ENCODE measurements at regions not wholly inside any gene's neighbourhood (a gene's known extent, or its start where the extent isn't known, plus 50 kb on each side); places are given as distances from the start of the nearest gene placed in this dataset.
"Not testable (repeated sequence)": the region's sequence is repeated elsewhere in the genome, so short reads cannot be mapped to it uniquely, and the experiment has no call there.

- no peak for DNase-seq
Measured at GRCh38 chr18:22570492-22570891, 152.8 kb upstream of the CTAGE1 start.

DNA sequence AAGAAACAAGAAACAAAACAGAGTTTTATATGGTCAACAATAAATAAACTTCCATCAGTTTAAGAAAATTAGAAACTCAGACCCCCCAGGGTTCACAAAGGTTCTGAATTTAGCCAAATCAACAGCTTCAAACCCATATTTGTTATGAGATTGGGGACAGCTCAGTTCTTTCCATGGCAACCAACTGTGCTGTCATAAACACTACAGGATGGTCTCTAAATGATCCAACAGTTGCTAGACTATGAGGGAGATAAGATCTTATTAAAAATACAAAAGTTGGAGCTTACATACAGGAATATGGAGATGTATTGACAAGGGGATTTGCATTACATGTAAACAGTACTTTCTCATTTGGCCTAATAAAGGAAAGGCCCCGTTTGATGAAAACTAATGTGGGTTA lies 154.6 kb upstream of the CTAGE1 start:
- no peak for DNase-seq

- no peak for DNase-seq
Measured at GRCh38 chr18:22579271-22579670, 161.6 kb upstream of the CTAGE1 start.

DNA sequence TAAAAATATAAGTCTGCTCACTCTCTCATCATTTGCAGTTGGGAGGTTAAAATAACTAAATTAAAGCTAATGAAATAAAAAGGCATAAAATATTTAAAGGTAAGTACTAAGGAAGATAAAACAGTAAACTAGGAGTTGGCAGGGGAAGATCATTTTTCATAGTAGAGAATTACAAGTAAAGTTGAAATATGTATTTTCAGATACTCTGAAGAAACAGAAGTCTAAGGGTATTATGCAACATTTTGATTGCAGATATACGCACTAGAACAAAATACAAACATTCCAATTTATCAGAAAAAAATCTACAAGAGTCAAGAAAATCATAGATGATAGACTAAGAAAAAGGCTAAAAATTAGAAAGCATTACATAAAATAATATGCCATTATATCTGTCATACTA lies 167.6 kb upstream of the CTAGE1 start:
- no peak for DNase-seq

DNA sequence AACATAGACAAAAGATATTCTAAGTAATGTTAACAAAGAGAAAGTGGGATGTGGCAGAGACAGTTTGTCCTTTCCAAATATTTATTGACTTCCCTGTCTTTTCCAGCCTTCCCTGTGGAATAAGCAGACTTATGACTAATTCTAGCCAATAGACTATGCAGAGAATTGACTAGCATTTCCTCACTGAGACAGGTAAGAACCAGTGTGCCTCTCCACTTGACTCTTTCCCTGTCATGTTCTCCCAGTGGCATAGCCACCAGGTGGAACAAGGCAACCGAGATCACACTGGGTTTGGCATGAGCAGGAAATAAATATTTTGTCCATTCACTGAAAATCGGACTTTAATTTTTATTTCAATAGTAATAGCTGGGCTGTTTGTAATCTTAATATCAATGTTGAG lies 168.1 kb upstream of the CTAGE1 start:
- DNase-seq = no peak

GRCh38 chr18:22591222-22591621 lies 173.5 kb upstream of the CTAGE1 start:
- DNase-seq = no peak

DNA sequence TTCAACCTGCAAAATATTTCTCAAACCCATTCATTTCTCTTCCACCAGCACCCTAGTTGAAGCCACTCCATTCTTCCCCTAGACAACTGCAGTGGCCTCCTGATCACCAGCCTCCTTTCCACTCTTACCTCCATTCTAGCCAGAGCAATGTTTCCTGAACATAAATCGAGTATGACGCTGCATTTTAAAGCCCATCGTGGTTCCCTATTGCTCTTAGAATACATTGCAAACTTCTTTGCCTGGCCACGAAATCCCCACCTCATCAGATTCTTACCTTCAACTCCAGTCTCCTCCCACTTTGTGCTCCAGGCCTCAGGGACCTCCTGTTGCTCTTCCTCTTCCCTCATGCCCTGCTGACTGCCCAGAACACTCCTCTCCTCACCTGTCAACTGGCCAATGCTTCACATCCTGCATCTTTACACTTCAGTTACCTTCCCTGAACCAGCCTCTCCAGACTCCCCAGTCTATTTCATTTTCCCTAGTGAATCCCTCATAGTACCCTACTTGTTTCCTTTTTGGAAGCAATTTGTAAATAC lies 176.5 kb upstream of the CTAGE1 start:
- DNase-seq = no peak

DNA sequence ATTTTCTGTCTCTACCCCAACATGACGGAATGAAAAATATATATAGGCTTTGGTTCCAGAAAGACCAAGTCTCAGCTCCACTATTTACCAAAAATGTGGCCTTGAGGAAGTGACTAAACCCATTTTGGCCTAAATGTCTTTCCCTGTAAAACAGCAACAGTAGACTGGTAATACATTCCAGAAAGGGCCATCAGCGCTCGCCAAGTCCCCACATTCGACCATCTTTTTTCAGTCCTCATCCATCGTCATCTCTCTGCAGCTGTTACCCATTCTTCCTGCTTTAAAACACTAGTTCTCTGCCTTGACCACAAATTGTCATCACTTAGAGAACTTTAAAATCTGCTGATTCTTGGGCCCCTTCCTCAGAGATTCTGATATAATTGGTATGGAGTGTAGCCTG lies 183.8 kb upstream of the CTAGE1 start:
- no peak for DNase-seq

- not testable (repeated sequence) for DNase-seq
Measured at GRCh38 chr18:22602456-22602855, 184.7 kb upstream of the CTAGE1 start.

GRCh38 chr18:22603902-22604301 lies 186.2 kb upstream of the CTAGE1 start:
- no peak for DNase-seq

- DNase-seq = no peak
Measured at GRCh38 chr18:22604390-22604985, 186.8 kb upstream of the CTAGE1 start.

- no peak for DNase-seq
Measured at GRCh38 chr18:22604986-22605421, 187.3 kb upstream of the CTAGE1 start.

GRCh38 chr18:22605736-22606135 lies 188.0 kb upstream of the CTAGE1 start:
- DNase-seq = no peak

DNA sequence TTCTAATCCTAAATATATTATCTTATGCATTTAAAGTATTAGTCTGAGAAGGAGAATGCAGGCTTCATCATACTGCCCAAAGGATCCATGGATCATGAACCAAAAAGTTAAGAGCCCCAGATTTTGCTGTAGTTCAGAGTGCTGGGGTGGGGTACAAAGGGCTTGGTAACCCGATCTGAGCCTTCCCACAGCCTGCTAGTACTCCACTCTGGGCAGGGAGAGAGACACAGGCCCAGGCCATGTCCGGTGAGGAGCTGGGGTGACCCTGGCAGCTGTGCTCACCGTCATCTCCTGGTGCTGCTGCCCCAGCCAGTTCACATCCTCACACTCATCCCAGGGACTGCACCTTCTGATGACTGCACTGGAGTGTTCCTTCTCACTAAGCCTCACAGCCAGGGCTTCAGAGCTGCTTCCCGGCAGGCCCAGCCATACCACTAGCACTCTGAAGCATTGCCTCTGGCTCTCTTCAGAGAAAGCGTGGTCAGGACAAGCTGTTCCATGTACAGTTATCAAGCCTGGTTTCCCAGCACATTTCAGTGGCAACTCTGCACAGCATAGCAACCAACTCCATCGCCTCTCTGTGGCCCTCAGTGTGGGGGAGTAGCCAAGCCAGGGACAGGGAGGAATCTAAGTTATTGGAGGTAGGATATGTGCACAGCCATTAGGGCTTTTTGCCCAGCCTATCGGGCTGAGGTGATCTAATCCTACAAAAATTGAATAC lies 189.0 kb upstream of the CTAGE1 start:
- DNase-seq = no peak

DNA sequence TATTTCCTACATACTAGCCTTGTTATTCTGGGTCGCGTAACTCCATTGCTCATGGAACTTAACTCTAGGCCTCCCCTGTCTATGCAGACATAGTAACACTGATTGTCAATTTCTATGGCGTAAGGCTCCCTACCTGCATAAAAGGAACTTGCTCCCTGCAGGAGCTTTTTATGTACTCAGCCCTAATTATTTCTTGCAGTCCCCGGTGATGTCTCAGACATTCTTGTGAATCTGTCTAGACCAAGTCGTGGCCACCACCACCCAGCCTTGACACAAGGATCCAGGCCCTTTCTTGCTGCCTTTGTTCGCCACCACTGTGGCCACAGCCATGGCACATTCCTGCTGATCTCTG lies 189.5 kb upstream of the CTAGE1 start:
- no peak for DNase-seq

DNA sequence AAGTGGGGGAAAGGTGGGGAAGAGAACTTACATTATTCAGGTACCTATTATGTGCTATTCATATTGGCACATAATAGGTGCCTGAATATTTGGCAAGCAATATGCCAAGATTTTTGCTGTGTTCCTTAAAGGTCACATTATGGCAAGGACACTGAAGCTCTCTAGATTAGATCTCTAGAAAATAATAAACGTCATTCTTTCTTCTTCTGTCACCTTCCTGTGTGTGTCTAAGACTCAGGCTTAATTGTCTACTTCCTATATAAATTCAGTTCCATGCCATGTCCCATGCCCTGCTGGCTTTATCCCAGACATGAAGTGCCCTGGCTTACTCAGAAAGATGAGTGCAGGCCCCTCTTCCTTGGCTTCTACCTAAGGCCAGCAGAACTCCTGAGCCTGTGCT lies 191.1 kb upstream of the CTAGE1 start:
- no peak for DNase-seq

GRCh38 chr18:22609642-22610041 lies 191.9 kb upstream of the CTAGE1 start:
- no peak for DNase-seq

GRCh38 chr18:22613058-22613690 lies 195.5 kb upstream of the CTAGE1 start:
- DNase-seq = no peak

DNA sequence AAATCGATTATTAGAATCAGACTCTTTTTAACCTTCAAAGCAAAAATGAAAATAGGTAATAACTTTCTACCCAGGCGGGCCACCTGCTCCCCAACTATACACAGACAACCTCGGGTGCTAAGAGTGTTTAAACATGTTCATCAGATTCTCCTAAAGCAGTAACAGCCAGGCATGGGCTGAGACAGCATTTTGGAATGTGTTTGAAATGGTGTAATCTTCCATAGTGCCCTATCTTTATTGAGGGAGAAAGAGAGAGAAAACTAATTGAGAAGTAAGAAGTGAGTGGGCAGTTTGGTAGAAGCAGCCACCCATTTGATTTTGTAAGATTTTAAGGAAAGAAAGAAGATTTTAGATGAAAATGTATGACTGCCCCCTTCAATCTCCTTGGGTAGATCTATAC lies 196.1 kb upstream of the CTAGE1 start:
- no peak for DNase-seq

DNA sequence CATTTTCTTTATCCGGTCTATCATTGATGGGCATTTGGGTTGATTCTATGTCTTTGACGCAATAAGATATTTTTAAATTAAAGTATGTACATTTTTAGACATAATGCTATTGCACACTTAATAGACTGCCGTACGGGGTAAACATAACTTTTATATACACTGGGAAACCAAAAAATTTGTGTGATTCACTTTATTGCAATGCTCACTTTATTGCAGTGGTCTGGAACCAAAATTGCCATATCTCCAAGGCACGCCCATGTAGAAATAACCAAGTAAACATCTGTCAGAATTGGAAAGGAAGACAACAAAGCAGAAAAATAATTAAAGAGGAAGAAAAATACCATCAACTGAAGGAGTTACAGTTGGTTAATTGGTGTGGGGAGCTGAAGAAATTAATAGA lies 205.8 kb upstream of the CTAGE1 start:
- no peak for DNase-seq

- DNase-seq = no peak
Measured at GRCh38 chr18:22624176-22624575, 206.5 kb upstream of the CTAGE1 start.

GRCh38 chr18:22625406-22625805 lies 207.7 kb upstream of the CTAGE1 start:
- DNase-seq = no peak

DNA sequence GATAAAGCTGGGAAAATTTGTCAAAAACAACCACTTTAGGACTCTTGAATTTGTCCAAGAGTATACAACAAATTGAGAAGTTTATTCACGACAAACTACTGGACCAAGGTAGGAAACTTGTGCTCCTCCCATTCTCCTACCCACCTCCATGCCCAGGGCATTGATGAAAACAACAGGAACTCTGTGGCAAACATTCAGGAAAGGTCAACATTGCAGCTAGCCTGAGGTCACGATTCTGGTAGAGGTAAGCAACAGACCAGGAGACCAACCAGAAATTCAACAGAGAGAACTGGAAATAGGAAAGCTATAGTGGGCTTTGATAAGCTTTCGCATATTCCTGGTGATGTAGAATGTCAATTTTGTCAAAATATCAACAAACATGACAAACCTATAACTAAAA lies 209.1 kb upstream of the CTAGE1 start:
- DNase-seq = no peak

DNA sequence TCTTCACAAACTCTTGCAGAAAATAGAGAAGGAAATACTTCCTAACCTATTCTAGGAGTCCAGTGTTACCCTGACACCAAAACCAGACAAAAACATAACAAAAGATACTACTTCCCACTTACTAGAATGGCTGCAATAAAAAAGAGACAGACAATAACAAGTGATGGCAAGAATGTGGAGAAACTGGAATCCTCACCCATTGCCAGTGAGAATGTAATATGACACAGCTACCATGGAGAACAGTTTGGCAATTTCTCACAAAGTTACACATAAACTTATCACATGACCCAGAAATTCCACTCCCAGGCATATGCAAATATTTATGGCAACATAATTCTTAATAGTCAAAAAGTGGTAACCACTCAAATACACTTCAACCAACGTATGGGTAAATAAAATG lies 209.8 kb upstream of the CTAGE1 start:
- DNase-seq = no peak
